ENCODE measurements at regions not wholly inside any gene's neighbourhood (a gene's known extent, or its start where the extent isn't known, plus 50 kb on each side); places are given as distances from the start of the nearest gene placed in this dataset.
"Not testable (repeated sequence)": the region's sequence is repeated elsewhere in the genome, so short reads cannot be mapped to it uniquely, and the experiment has no call there.

DNA sequence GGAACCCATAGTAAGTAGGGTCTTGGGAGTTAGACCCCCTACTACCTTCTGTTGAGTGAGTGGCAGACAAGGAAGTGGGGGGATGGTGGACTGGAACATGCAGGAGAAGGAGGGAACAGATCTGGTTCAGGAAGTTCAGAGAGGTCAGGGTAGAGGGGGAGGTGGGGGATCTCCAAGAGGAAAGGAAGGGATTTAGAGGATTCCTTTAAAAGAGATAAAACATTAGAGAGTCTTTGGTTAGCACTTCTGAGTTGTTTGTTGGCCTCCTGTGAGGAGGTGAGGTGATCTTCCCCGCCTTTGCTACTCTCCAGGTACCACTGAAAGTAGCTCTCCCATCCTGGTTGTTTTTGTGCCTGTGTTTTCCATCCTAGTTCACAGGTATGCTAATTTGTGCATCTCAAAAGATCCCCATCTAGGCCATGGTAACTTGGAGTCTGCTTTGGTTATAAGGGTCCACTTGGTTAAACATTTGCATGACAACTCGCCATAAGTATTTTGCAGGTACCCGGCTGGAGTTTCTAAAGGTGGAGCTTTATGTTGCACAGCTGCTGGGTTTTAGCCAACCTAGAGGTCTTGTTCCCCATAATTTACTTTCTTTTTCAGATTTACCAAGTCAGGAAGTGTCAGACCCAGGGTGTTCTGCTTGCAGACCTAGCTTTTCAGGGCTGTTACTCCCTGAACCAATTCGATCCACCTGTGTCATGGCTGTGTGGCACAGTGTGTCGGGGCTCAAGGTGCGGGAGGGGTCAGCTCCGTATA is 79.3 kb upstream of the SORL1 start:
- Histone ChIP-seq H3K4me1 (ENCODE audit: control insufficient read depth in 1 of 2, insufficient read depth in 2 of 2, low read length in 2 of 2) (peaks cover 5 to 15% of the 10 kb centered on the region in 2 donors), H3K4me3 (ENCODE audit: low read depth in 1 of 2, low read length in 2 of 2) (no peak overlapping the region), H3K36me3 (ENCODE audit: control insufficient read depth in 1 of 2, insufficient read depth in 2 of 2, low read length in 2 of 2) (no peaks in the 10 kb centered on the region), H3K9ac (ENCODE audit: low read depth in 1 of 2, low read length in 2 of 2) (no peak overlapping the region), H3K27ac (ENCODE audit: low read depth, low read length) (no peak overlapping the region), H3K9me3 (ENCODE audit: control insufficient read depth in 1 of 2, low read length in 2 of 2) (no peaks in the 10 kb centered on the region), H3K27me3 (ENCODE audit: control insufficient read depth in 1 of 2, insufficient read depth in 2 of 2, low read length in 2 of 2) (no peaks in the 10 kb centered on the region)

DNA sequence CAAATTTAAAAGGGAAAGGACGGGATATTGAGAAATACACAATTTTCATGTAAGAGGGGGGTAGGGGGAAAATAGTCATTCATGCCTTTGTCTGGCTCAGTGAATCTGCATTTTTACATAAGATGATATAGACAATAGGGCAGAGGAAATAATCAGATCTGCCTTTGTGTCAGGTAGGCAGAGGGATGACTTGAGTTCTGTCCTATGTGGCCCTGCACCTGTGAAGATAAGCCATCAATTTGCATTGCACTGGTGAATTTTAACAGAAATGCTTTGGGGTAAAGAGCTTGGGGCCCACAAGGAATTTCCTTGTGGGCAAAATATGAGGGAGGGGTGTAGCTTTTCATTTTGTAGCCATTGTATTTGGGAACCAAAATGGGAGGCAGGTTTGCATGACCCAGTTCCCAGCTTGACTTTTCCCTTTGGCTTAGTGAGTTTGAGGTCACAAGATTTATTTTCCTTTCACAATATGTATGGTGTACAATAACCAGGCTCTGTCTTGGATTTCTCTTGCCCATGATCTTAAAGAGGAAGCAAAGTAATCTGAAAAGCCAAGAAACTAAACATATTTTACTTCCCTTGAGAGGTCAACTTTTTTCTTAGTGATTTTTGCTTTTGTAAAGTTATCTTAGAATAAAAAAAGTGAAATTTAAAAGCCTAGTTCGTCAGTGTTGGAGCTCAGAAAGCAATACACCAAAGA is 77.7 kb upstream of the SORL1 start:
- H3K4me1 ChIP-seq (ENCODE audit: control insufficient read depth in 1 of 2, insufficient read depth in 2 of 2, low read length in 2 of 2): peaks cover 0 to 15% of the 10 kb centered on the region in 2 donors
- H3K4me3 ChIP-seq (ENCODE audit: low read depth in 1 of 2, low read length in 2 of 2): no peak overlapping the region
- H3K9me3 ChIP-seq (ENCODE audit: control insufficient read depth in 1 of 2, low read length in 2 of 2): no peaks in the 10 kb centered on the region
- H3K27me3 ChIP-seq (ENCODE audit: control insufficient read depth in 1 of 2, insufficient read depth in 2 of 2, low read length in 2 of 2): no peaks in the 10 kb centered on the region
- H3K36me3 ChIP-seq (ENCODE audit: control insufficient read depth in 1 of 2, insufficient read depth in 2 of 2, low read length in 2 of 2): no peaks in the 10 kb centered on the region
- no peak overlapping the region for H3K27ac ChIP-seq (ENCODE audit: low read depth, low read length)
- no peak overlapping the region for H3K9ac ChIP-seq (ENCODE audit: low read depth in 1 of 2, low read length in 2 of 2)

DNA sequence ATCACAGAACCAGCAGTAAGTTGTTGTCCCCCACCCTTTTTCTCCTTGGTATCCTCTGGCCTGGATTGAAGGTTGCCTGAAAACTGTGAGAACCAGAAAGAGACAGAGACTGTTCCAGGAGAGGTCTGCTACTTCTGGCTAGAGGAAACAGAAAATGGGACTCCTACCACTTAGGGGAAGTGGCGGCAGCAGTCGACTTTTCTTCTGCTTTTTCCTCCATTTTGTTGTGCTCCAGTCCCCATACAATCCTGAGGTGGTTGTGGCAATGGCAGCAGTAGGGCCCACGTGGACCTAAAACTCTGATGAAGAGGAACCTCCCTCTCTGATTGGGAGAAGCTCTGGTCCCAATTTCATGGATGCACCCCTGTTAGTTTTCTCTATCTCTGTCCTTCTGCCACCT is 76.0 kb upstream of the SORL1 start:
- Histone ChIP-seq H3K4me3 (ENCODE audit: low read depth in 1 of 2, low read length in 2 of 2) (no peak overlapping the region), H3K27me3 (ENCODE audit: control insufficient read depth in 1 of 2, insufficient read depth in 2 of 2, low read length in 2 of 2) (no peaks in the 10 kb centered on the region), H3K27ac (ENCODE audit: low read depth, low read length) (no peak overlapping the region), H3K9ac (ENCODE audit: low read depth in 1 of 2, low read length in 2 of 2) (no peak overlapping the region), H3K4me1 (ENCODE audit: control insufficient read depth in 1 of 2, insufficient read depth in 2 of 2, low read length in 2 of 2) (peaks cover 0 to 15% of the 10 kb centered on the region in 2 donors), H3K9me3 (ENCODE audit: control insufficient read depth in 1 of 2, low read length in 2 of 2) (no peaks in the 10 kb centered on the region), H3K36me3 (ENCODE audit: control insufficient read depth in 1 of 2, insufficient read depth in 2 of 2, low read length in 2 of 2) (no peaks in the 10 kb centered on the region)

DNA sequence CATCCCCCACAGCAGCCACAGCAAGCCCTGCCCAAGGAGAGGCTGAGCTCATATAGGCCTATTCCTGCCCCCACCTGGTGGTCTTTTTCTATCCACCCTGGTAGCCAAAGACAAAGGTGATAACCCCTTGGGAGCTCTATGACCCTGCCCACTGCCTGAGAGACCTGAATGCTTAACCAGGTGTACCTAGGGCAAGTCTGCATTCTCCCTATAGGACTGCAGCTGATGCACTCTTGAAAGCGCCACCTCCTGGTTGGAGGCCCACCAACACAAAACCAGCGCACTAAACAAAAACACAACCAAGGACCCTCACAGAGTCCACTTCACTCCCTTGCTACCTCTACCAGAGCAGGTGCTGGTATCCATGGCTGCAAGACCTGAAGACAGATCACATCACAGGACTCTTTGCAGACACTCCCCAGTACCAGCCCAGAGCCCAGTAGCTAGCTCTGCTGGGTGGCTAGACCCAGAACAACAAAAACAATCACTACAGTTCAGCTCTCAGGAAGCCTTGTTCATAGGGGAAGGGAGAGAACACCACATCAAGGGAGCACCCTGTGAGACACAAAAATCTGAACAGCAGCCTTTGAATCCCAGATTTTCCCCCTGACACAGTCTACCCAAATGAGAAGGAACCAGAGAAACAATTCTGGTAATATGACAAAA is 72.8 kb upstream of the SORL1 start:
- H3K36me3 ChIP-seq (ENCODE audit: control insufficient read depth in 1 of 2, insufficient read depth in 2 of 2, low read length in 2 of 2); H3K4me3 ChIP-seq (ENCODE audit: low read depth in 1 of 2, low read length in 2 of 2); H3K27me3 ChIP-seq (ENCODE audit: control insufficient read depth in 1 of 2, insufficient read depth in 2 of 2, low read length in 2 of 2); H3K27ac ChIP-seq (ENCODE audit: low read depth, low read length); H3K9ac ChIP-seq (ENCODE audit: low read depth in 1 of 2, low read length in 2 of 2); H3K9me3 ChIP-seq (ENCODE audit: control insufficient read depth in 1 of 2, low read length in 2 of 2); H3K4me1 ChIP-seq (ENCODE audit: control insufficient read depth in 1 of 2, insufficient read depth in 2 of 2, low read length in 2 of 2): not testable (repeated sequence)

- no peak overlapping the region for H3K4me3 ChIP-seq (ENCODE audit: low read depth in 1 of 2, low read length in 2 of 2)
- H3K9ac ChIP-seq (ENCODE audit: low read depth in 1 of 2, low read length in 2 of 2): no peak overlapping the region
- no peaks in the 10 kb centered on the region for H3K36me3 ChIP-seq (ENCODE audit: control insufficient read depth in 1 of 2, insufficient read depth in 2 of 2, low read length in 2 of 2)
- H3K4me1 ChIP-seq (ENCODE audit: control insufficient read depth in 1 of 2, insufficient read depth in 2 of 2, low read length in 2 of 2): no peaks in the 10 kb centered on the region
- no peaks in the 10 kb centered on the region for H3K9me3 ChIP-seq (ENCODE audit: control insufficient read depth in 1 of 2, low read length in 2 of 2)
- no peaks in the 10 kb centered on the region for H3K27me3 ChIP-seq (ENCODE audit: control insufficient read depth in 1 of 2, insufficient read depth in 2 of 2, low read length in 2 of 2)
- H3K27ac ChIP-seq (ENCODE audit: low read depth, low read length): no peak overlapping the region
Observed at GRCh38 chr11:121383716-121384115, 68.4 kb upstream of the SORL1 start.

GRCh38 chr11:121385688-121386087 is 66.4 kb upstream of the SORL1 start:
- H3K9me3 ChIP-seq (ENCODE audit: control insufficient read depth in 1 of 2, low read length in 2 of 2): no peaks in the 10 kb centered on the region
- H3K27ac ChIP-seq (ENCODE audit: low read depth, low read length): no peak overlapping the region
- H3K4me3 ChIP-seq (ENCODE audit: low read depth in 1 of 2, low read length in 2 of 2): no peak overlapping the region
- H3K36me3 ChIP-seq (ENCODE audit: control insufficient read depth in 1 of 2, insufficient read depth in 2 of 2, low read length in 2 of 2): no peaks in the 10 kb centered on the region
- no peak overlapping the region for H3K9ac ChIP-seq (ENCODE audit: low read depth in 1 of 2, low read length in 2 of 2)
- no peaks in the 10 kb centered on the region for H3K4me1 ChIP-seq (ENCODE audit: control insufficient read depth in 1 of 2, insufficient read depth in 2 of 2, low read length in 2 of 2)
- no peaks in the 10 kb centered on the region for H3K27me3 ChIP-seq (ENCODE audit: control insufficient read depth in 1 of 2, insufficient read depth in 2 of 2, low read length in 2 of 2)
